ENCODE measurements at regions not wholly inside any gene's neighbourhood (a gene's known extent, or its start where the extent isn't known, plus 50 kb on each side); places are given as distances from the start of the nearest gene placed in this dataset.

DNA sequence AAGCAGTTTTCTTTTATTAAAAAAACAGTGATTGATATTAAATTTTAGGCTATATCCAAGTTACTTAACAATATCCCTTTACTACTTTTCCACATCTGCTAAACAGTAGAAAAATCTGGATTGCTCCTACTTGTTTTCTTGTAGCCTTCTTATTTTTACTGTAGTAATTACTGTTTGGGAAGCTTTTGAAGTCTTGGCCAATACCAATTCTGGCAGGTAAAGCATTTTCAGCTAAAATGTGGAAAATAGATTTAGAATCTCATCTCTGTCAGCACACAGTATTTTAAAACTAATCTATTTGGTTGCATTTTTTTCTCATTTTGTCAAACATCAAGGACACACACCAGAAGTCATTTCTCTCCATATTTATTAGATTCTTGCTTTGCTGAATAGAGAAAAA, 1485.7 kb upstream of the PIK3C3 start:
- no peaks in the 10 kb centered on the region for H3K79me2 ChIP-seq (ENCODE audit: control insufficient read depth, low read length)
- no peaks in the 10 kb centered on the region for H3F3A ChIP-seq (ENCODE audit: control insufficient read depth, insufficient read depth)
- H3K4me3 ChIP-seq (ENCODE audit: low read length): no peak overlapping the region
- H3K9me2 ChIP-seq (replicated peaks; ENCODE audit: control insufficient read depth, low read length): no peaks in the 10 kb centered on the region
- no peaks in the 10 kb centered on the region for H3K4me1 ChIP-seq (ENCODE audit: control insufficient read depth, low read length)
- TF ChIP-seq, protein P1, sequence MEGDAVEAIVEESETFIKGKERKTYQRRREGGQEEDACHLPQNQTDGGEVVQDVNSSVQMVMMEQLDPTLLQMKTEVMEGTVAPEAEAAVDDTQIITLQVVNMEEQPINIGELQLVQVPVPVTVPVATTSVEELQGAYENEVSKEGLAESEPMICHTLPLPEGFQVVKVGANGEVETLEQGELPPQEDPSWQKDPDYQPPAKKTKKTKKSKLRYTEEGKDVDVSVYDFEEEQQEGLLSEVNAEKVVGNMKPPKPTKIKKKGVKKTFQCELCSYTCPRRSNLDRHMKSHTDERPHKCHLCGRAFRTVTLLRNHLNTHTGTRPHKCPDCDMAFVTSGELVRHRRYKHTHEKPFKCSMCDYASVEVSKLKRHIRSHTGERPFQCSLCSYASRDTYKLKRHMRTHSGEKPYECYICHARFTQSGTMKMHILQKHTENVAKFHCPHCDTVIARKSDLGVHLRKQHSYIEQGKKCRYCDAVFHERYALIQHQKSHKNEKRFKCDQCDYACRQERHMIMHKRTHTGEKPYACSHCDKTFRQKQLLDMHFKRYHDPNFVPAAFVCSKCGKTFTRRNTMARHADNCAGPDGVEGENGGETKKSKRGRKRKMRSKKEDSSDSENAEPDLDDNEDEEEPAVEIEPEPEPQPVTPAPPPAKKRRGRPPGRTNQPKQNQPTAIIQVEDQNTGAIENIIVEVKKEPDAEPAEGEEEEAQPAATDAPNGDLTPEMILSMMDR (IDR thresholded peaks at IDR 0.05; ENCODE audit: low read depth, low read length, poor library complexity, severe bottlenecking): no peak
- no peak for TF ChIP-seq EZH2phosphoT487 (IDR thresholded peaks at IDR 0.05; ENCODE audit: borderline replicate concordance, low read length)
- no peaks in the 10 kb centered on the region for H3K27me3 ChIP-seq (ENCODE audit: control insufficient read depth, low read length)
- no peak overlapping the region for H3K4me2 ChIP-seq (ENCODE audit: low read length)
- no peaks in the 10 kb centered on the region for H3K36me3 ChIP-seq (ENCODE audit: control insufficient read depth, low read length)
- H3K9me3 ChIP-seq (ENCODE audit: control insufficient read depth, insufficient read depth, low read length): no peaks in the 10 kb centered on the region; the same call in 1 of the 2 replicates
- H3K27ac ChIP-seq (ENCODE audit: low read depth, low read length): no peak overlapping the region
- no peaks in the 10 kb centered on the region for H4K20me1 ChIP-seq (ENCODE audit: control insufficient read depth, insufficient read depth, low read depth, low read length)

DNA sequence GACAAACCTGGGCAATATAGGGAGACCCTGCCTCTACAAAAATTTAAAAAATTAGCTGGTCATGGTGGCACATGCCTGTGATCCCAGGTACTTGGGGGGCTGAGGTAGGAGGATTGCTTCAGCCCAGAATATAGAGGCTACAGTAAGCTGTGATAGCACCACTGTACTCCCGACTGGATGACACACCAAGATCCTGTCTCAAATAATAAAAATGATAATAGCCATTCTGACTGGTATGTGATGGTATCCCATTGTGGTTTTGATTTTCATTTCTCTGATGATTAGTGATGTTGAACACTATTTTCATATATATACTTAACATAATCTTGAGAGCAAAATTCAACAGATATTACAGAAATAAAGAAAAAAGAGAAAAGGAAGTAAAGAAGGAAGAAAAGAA, 1491.0 kb upstream of the PIK3C3 start:
- no peaks in the 10 kb centered on the region for H3K9me3 ChIP-seq (ENCODE audit: control insufficient read depth, insufficient read depth, low read length)
- TF ChIP-seq, protein P1 (IDR thresholded peaks at IDR 0.05; ENCODE audit: low read depth, low read length, poor library complexity, severe bottlenecking): no peak
- TF ChIP-seq EZH2phosphoT487 (IDR thresholded peaks at IDR 0.05; ENCODE audit: borderline replicate concordance, low read length): no peak
- H3K4me3 ChIP-seq (ENCODE audit: low read length): no peak overlapping the region
- H3K36me3 ChIP-seq (ENCODE audit: control insufficient read depth, low read length): no peaks in the 10 kb centered on the region
- no peak overlapping the region for H3K4me2 ChIP-seq (ENCODE audit: low read length)
- no peaks in the 10 kb centered on the region for H3K9me2 ChIP-seq (replicated peaks; ENCODE audit: control insufficient read depth, low read length)
- no peaks in the 10 kb centered on the region for H3F3A ChIP-seq (ENCODE audit: control insufficient read depth, insufficient read depth)
- H4K20me1 ChIP-seq (ENCODE audit: control insufficient read depth, insufficient read depth, low read depth, low read length): no peaks in the 10 kb centered on the region
- no peaks in the 10 kb centered on the region for H3K79me2 ChIP-seq (ENCODE audit: control insufficient read depth, low read length)
- H3K27me3 ChIP-seq (ENCODE audit: control insufficient read depth, low read length): no peaks in the 10 kb centered on the region
- no peak overlapping the region for H3K27ac ChIP-seq (ENCODE audit: low read depth, low read length)
- H3K4me1 ChIP-seq (ENCODE audit: control insufficient read depth, low read length): no peaks in the 10 kb centered on the region

DNA sequence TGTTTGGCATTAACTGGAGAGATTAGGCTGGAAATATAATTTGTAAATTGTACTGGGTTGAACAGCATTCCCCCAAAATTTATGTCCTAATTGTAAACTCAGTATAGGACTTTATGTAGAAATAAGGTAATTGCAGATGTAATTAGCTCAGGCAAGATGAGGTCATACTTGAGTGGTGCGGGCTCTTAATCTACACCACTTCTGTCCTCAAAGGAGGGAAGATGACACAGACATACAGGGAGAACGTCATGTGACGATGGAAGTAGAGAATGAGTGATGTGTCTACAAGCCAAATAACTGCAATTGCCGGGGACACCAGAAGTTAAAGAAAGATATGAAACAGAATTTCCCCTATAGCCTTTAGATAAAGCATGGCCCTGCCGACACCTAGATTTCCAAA, 1501.1 kb upstream of the PIK3C3 start:
- Histone ChIP-seq H3K9me2 (replicated peaks; ENCODE audit: control insufficient read depth, low read length) (no peaks in the 10 kb centered on the region), H3K4me1 (ENCODE audit: control insufficient read depth, low read length) (no peaks in the 10 kb centered on the region), H3K79me2 (ENCODE audit: control insufficient read depth, low read length) (no peaks in the 10 kb centered on the region), H3K9me3 (ENCODE audit: control insufficient read depth, insufficient read depth, low read length) (no peaks in the 10 kb centered on the region), H3K27me3 (ENCODE audit: control insufficient read depth, low read length) (no peaks in the 10 kb centered on the region), H3K4me2 (ENCODE audit: low read length) (no peak overlapping the region), H4K20me1 (ENCODE audit: control insufficient read depth, insufficient read depth, low read depth, low read length) (no peaks in the 10 kb centered on the region), H3K27ac (ENCODE audit: low read depth, low read length) (no peak overlapping the region), H3K4me3 (ENCODE audit: low read length) (no peak overlapping the region), H3K36me3 (ENCODE audit: control insufficient read depth, low read length) (no peaks in the 10 kb centered on the region), H3F3A (ENCODE audit: control insufficient read depth, insufficient read depth) (no peaks in the 10 kb centered on the region)
- no peak for TF ChIP-seq EZH2phosphoT487 (IDR thresholded peaks at IDR 0.05; ENCODE audit: borderline replicate concordance, low read length)
- TF ChIP-seq, protein P1 (IDR thresholded peaks at IDR 0.05; ENCODE audit: low read depth, low read length, poor library complexity, severe bottlenecking): no peak

DNA sequence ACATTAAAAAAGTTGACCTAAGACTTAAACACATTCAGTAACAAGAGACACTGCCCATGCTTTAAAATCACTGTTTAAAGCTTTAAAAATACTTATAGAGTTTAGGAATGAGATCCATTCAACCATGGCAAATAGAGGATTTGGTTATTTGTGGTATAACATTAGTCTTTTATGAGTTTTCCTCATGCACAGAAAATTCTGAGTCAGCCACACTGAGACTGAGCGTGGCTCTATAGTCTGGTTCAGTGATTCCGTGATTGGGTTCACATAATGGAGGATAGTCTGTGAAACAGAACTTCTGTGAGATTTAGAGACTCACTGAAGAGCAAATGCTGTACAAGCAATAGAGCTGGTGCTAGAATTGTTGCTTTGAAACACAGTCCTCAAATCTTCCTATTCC, 1502.4 kb upstream of the PIK3C3 start:
- H3K79me2 ChIP-seq (ENCODE audit: control insufficient read depth, low read length): no peaks in the 10 kb centered on the region
- H3K4me1 ChIP-seq (ENCODE audit: control insufficient read depth, low read length): no peaks in the 10 kb centered on the region
- no peaks in the 10 kb centered on the region for H3K9me3 ChIP-seq (ENCODE audit: control insufficient read depth, insufficient read depth, low read length)
- H3K4me2 ChIP-seq (ENCODE audit: low read length): no peak overlapping the region
- TF ChIP-seq, protein P1 (IDR thresholded peaks at IDR 0.05; ENCODE audit: low read depth, low read length, poor library complexity, severe bottlenecking): no peak
- no peak for TF ChIP-seq EZH2phosphoT487 (IDR thresholded peaks at IDR 0.05; ENCODE audit: borderline replicate concordance, low read length)
- H3K36me3 ChIP-seq (ENCODE audit: control insufficient read depth, low read length): no peaks in the 10 kb centered on the region
- H3K27ac ChIP-seq (ENCODE audit: low read depth, low read length): no peak overlapping the region
- no peaks in the 10 kb centered on the region for H3K27me3 ChIP-seq (ENCODE audit: control insufficient read depth, low read length)
- H3F3A ChIP-seq (ENCODE audit: control insufficient read depth, insufficient read depth): no peaks in the 10 kb centered on the region
- H4K20me1 ChIP-seq (ENCODE audit: control insufficient read depth, insufficient read depth, low read depth, low read length): no peaks in the 10 kb centered on the region
- H3K4me3 ChIP-seq (ENCODE audit: low read length): no peak overlapping the region
- H3K9me2 ChIP-seq (replicated peaks; ENCODE audit: control insufficient read depth, low read length): no peaks in the 10 kb centered on the region

Data from DOHH2 (cell line).